ENCODE measurements at regions not wholly inside any gene's neighbourhood (a gene's known extent, or its start where the extent isn't known, plus 50 kb on each side); places are given as distances from the start of the nearest gene placed in this dataset.

DNA sequence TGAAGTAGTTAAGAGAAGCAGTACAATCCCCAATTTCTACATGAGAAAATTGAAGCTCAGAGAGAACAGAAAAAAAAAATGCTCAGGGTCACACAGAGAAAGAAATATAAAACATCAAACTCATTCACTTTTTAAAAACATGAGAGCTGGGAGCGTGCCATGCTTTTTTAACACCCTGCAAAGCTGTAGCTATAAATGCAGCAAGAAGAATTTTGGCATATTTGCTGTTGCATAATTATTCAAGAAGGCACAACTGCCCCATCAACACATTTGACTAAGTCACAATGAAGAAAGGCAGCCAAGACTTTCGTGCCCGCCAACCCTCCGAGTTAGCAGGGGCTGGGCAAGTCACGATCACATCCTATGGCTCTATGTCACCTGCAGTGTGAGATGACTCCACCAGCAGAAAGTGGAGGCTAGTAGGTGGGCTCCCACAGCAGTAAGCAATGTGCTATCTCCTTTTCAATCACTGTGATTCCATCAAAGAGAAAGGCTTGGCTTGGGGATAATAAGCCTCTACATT, 214.8 kb downstream of the DHX15 start:
- no peak overlapping the region for H3K27ac ChIP-seq
- 39 to 75% (median 45%) methylated on average over 5 of the region's 5 CpGs for WGBS, 3 donors

DNA sequence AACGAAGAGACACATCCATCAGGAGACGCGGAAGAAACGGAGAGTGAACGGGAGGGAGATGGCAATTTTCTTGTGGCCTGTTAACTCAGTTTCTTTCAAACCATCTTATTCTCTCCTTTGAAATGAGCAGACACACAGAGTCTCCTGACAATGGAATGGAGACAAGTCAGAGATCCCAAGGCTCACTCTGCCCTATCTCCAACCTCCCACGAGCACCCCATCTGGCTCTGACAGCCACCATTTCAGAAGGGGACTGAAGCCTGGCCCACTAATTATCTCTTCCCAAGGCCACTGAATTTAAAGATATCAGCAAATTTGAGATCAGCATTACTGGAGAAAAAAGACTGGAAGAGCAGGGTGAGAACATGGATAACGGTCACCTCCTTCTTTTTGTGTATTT, 215.6 kb downstream of the DHX15 start:
- H3K27me3 ChIP-seq = no peaks in the 10 kb centered on the region
- no peaks in the 10 kb centered on the region for H3K36me3 ChIP-seq
- intact Hi-C loops (cut with DNase I) = no loop called here
- no peaks in the 10 kb centered on the region for H3K9me3 ChIP-seq
- H3K27ac ChIP-seq = no peak overlapping the region
- H3K4me3 ChIP-seq = no peak overlapping the region
- 89 to 91% (median 90%) methylated on average over 7 of the region's 7 CpGs for WGBS, 3 donors
- peaks cover 4% of the 10 kb centered on the region for H3K4me1 ChIP-seq (ENCODE audit: insufficient read depth)
- DNase-seq = no peak
- TF ChIP-seq POLR2A (IDR thresholded peaks at IDR 0.05) = no peak
- no peak for TF ChIP-seq EP300 (IDR thresholded peaks at IDR 0.05)
- TF ChIP-seq, protein P1, sequence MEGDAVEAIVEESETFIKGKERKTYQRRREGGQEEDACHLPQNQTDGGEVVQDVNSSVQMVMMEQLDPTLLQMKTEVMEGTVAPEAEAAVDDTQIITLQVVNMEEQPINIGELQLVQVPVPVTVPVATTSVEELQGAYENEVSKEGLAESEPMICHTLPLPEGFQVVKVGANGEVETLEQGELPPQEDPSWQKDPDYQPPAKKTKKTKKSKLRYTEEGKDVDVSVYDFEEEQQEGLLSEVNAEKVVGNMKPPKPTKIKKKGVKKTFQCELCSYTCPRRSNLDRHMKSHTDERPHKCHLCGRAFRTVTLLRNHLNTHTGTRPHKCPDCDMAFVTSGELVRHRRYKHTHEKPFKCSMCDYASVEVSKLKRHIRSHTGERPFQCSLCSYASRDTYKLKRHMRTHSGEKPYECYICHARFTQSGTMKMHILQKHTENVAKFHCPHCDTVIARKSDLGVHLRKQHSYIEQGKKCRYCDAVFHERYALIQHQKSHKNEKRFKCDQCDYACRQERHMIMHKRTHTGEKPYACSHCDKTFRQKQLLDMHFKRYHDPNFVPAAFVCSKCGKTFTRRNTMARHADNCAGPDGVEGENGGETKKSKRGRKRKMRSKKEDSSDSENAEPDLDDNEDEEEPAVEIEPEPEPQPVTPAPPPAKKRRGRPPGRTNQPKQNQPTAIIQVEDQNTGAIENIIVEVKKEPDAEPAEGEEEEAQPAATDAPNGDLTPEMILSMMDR (IDR thresholded peaks at IDR 0.05) = no peak

More for the DNA sequence above, 214.8 kb downstream of the DHX15 start:
- Histone ChIP-seq H3K4me1 (ENCODE audit: insufficient read depth) (peaks cover 4% of the 10 kb centered on the region), H3K4me3 (no peak overlapping the region), H3K27me3 (no peaks in the 10 kb centered on the region), H3K9me3 (no peaks in the 10 kb centered on the region), H3K36me3 (no peaks in the 10 kb centered on the region)
- TF ChIP-seq EP300 (IDR thresholded peaks at IDR 0.05) (no peak), POLR2A (IDR thresholded peaks at IDR 0.05) (no peak)
- TF ChIP-seq, protein P1 (IDR thresholded peaks at IDR 0.05) = no peak
- no peak for DNase-seq
- intact Hi-C loops (cut with DNase I) = no loop called here

DNA sequence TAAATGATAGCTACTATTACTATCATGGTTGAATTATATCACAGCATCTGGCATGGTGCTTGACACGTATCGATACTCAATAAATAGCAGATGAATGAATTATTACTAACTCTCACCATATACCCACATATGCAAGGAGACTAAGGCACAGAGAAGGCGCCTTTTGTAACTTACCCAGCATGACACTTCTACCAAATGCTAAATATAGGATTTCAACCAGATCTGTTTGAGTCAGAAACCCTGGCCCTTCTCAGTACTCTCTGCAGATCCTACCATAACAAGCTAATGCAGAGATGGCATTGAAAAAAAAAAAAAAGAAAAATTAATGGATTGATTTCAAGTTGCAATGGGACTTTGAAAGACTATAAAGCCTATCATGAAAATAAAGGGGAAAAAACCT, 219.5 kb downstream of the DHX15 start:
- H3K4me1 ChIP-seq (ENCODE audit: insufficient read depth) = no peaks in the 10 kb centered on the region
- no peak for DNase-seq
- H3K4me3 ChIP-seq = no peak overlapping the region
- no peaks in the 10 kb centered on the region for H3K9me3 ChIP-seq
- TF ChIP-seq POLR2A (IDR thresholded peaks at IDR 0.05) = no peak
- TF ChIP-seq, protein P1 (IDR thresholded peaks at IDR 0.05) = no peak
- no peak for TF ChIP-seq EP300 (IDR thresholded peaks at IDR 0.05)
- H3K27ac ChIP-seq = no peak overlapping the region
- no peaks in the 10 kb centered on the region for H3K36me3 ChIP-seq
- no peaks in the 10 kb centered on the region for H3K27me3 ChIP-seq
- 94 to 98% (median 95%) methylated on average over 3 of the region's 3 CpGs for WGBS, 3 donors
- intact Hi-C loops (cut with DNase I) = no loop called here

DNA sequence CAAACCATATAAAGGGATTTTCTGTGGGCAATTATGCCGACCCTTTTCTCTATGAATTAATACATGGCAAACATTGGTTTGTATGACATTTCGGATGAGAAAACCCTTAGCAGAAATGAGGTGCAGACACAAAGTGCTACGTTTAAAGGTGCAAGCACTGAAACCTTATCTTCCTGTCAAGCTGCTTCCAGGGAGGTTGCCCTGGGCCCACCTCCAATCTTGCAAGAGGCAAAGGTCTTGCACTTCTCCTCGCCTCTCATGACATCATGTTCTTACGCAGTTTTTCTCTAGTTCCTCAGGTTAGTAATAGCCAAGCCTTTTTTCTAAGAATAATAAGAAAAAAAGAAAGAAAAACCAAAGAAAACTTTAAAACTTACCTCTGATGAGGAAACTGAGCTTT, 220.1 kb downstream of the DHX15 start:
- Histone ChIP-seq H3K9me3 (no peaks in the 10 kb centered on the region), H3K36me3 (no peaks in the 10 kb centered on the region), H3K4me3 (no peak overlapping the region), H3K27ac (no peak overlapping the region), H3K4me1 (ENCODE audit: insufficient read depth) (no peaks in the 10 kb centered on the region), H3K27me3 (no peaks in the 10 kb centered on the region)
- TF ChIP-seq, protein P1 (IDR thresholded peaks at IDR 0.05) = no peak
- TF ChIP-seq EP300 (IDR thresholded peaks at IDR 0.05) (no peak), POLR2A (IDR thresholded peaks at IDR 0.05) (no peak)
- DNase-seq = no peak
- WGBS, 3 donors = 81 to 86% (median 84%) methylated on average over 5 of the region's 5 CpGs
- intact Hi-C loops (cut with DNase I) = no loop called here

Measured in ovary (tissue), 7 donors.